Adipocyte (in vitro differentiated cells): ENCODE measurements at regions not wholly inside any gene's neighbourhood (a gene's known extent, or its start where the extent isn't known, plus 50 kb on each side); places are given as distances from the start of the nearest gene placed in this dataset.
"Not testable (repeated sequence)": the region's sequence is repeated elsewhere in the genome, so short reads cannot be mapped to it uniquely, and the experiment has no call there.

Experiments used
- DNase-seq: peaks from one replicate; pipeline ENCODE4 v3.0.0-alpha.2; 2015; ENCODE audit warnings: low read depth
- H3K27me3 ChIP-seq: replicated peaks from 2 replicates; pipeline ENCODE4 v1.7.0; 2013; ENCODE audit warnings: mild to moderate bottlenecking, low read length, moderate library complexity; ENCODE audit not compliant: control insufficient read depth, insufficient read depth
- H3K36me3 ChIP-seq: 2 replicates; pipeline ENCODE4 v1.7.0; 2013; ENCODE audit warnings: low read length, mild to moderate bottlenecking, moderate library complexity; ENCODE audit not compliant: control insufficient read depth, insufficient read depth, severe bottlenecking
- H3K4me1 ChIP-seq: 2 replicates; pipeline ENCODE4 v1.7.0; 2013; ENCODE audit warnings: mild to moderate bottlenecking, low read length, moderate library complexity; ENCODE audit not compliant: control insufficient read depth, insufficient read depth
- H3K4me3 ChIP-seq: 2 replicates; pipeline ENCODE4 v1.7.0; 2013; ENCODE audit warnings: mild to moderate bottlenecking, low read length, moderate library complexity
- H3K9ac ChIP-seq: 2 replicates; pipeline ENCODE4 v1.7.0; 2013; ENCODE audit warnings: mild to moderate bottlenecking, low read length, moderate library complexity
- H3K9me3 ChIP-seq: 2 replicates; pipeline ENCODE4 v1.7.0; 2013; ENCODE audit warnings: mild to moderate bottlenecking, low read length, moderate library complexity; ENCODE audit not compliant: control insufficient read depth

DNA sequence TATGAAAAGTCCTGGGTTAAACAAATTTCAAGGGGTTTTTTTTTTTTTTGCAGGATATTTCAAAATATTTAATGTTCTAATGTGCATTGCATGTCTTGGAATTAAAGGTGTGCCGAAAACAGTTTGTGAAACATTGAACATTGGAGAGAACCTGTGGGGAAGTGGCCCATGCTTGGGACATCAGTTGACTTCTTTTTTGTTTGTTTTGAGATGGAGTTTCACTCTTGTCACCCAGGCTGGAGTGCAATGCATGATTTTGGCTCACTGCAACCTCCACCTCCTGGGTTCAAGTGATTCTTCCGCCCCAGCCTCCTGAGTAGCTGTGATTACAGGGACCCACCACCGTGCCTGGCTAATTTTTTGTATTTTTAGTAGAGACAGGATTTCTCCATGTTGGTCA lies 71.0 kb upstream of the RAPH1 start:
- Histone ChIP-seq H3K9ac (no peak overlapping the region), H3K4me1 (no peaks in the 10 kb centered on the region), H3K9me3 (no peaks in the 10 kb centered on the region), H3K4me3 (no peak overlapping the region), H3K27me3 (no peaks in the 10 kb centered on the region), H3K36me3 (no peaks in the 10 kb centered on the region)
- no peak for DNase-seq

DNA sequence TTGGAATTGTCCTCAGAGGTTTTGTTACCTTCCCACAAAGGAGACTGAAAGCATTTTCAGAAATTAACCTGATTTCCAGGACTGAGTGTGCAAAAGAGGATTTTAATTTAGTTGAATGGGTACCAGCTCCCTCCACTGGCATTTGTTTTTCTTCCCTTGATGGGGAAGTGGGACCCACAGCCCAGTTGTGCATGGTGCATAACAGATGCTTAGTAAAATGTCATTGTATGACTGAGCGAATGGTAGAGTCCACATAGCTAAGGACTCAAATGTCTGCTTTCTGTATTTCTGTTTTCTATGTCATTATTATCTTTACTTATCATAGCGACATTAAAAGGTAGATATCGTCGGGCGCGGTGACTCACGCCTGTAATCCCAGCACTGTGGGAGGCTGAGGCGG lies 75.5 kb upstream of the RAPH1 start:
- Histone ChIP-seq H3K27me3 (no peaks in the 10 kb centered on the region), H3K4me3 (no peak overlapping the region), H3K9ac (no peak overlapping the region), H3K9me3 (no peaks in the 10 kb centered on the region), H3K36me3 (no peaks in the 10 kb centered on the region), H3K4me1 (no peaks in the 10 kb centered on the region)
- no peak for DNase-seq

DNA sequence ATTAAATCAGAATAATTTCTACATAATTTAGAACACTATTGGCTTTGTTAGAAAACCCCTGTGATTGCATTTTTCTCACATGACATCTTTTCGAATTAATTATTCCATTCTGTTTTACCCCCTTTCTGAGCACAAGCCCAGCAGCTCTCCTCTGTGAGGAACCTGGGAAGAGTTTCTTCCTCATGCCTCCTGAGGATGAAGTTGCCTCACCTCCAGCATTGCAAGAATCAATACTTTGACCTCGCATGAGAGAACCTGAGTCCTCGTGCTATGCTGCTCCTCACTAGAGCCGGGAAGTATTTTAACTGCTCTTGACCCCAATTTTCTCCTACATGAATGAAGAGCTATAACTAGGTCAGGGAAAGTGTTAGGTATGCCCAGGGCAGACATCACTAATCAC lies 77.1 kb upstream of the RAPH1 start:
- Histone ChIP-seq H3K4me1 (no peaks in the 10 kb centered on the region), H3K4me3 (no peak overlapping the region), H3K9me3 (no peaks in the 10 kb centered on the region), H3K36me3 (no peaks in the 10 kb centered on the region), H3K27me3 (no peaks in the 10 kb centered on the region), H3K9ac (no peak overlapping the region)
- DNase-seq, result no peak

DNA sequence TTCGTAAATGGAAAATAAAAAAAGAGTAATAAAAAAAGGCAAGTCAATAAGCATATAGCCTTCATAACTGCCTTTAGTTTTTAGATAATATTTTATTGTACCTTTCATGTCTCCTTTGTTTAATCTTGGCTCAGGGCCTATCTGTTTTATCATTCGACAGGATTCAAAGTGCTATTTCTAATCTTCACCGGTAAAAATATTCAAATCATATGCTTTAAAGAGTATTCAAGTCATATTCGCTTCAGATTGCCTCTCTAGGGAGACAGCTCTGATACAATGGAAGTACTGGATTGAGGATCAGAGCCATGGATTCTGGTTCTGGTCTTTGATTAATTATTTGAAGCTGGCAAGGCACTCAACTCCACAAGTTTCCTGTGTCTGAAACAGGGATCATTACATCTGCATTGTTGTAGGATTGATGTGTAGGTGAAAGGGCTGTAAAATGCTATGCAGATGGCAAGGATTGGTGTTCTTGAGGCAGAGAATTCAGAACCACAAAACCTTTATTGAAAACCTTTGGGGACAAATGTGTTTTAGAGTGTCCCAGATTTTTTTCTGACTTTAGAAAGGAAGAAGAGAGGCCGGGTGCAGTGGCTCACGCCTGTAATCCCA lies 84.3 kb upstream of the RAPH1 start:
- Histone ChIP-seq H3K27me3 (no peaks in the 10 kb centered on the region), H3K36me3 (no peaks in the 10 kb centered on the region), H3K9me3 (no peaks in the 10 kb centered on the region), H3K4me3 (no peak overlapping the region), H3K4me1 (peaks cover 14% of the 10 kb centered on the region), H3K9ac (no peak overlapping the region)
- DNase-seq, result no peak

DNA sequence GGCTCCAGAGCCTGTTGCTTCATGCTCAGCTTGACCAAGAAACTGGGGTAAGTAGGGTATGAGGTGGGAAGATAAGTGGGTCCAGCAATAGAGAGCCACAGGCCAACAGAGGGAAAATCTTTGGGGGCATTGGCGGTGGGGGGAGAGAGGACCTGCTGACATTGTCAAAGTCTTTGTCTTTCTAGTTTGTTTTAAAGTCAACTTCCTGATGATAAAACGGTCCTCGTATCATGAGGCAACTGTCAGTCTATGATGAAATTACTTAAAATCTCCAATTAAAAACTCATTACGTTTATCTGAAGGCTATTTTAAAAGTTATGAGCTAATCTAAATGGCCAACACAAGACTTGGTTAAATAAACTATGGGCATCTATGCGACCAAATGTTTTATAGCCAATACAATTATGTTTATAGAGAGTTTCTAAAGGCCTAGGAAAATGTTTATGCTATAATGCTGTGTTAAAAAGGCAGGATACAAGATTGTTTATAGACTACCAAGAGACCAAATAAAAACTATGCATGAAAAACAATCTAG lies 84.4 kb upstream of the CD28 start:
- H3K4me3 ChIP-seq, result no peak overlapping the region
- no peak overlapping the region for H3K9ac ChIP-seq
- peaks cover 30% of the 10 kb centered on the region for H3K4me1 ChIP-seq
- no peaks in the 10 kb centered on the region for H3K27me3 ChIP-seq
- no peak for DNase-seq
- H3K9me3 ChIP-seq, result no peaks in the 10 kb centered on the region
- H3K36me3 ChIP-seq, result no peaks in the 10 kb centered on the region

DNA sequence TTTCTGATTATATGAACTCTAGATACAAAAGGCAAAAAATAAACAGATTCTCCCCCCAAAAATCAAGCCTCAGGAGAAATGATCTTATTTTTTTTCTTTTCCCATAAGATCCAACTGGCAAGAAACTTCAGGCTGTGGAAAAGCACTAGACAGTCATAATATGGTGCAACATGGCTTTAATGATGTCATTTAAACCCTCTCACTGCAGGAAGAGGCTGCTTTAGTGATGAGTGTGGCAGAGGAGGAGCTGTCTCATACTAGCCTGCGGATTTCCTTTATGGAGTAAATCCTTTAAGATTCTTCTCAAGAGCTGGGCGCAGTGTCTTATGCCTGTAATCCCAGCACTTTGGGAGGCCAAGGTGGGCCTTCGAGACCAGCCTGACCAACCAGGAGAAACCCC lies 83.3 kb upstream of the CD28 start:
- Histone ChIP-seq H3K9me3 (no peaks in the 10 kb centered on the region), H3K36me3 (no peaks in the 10 kb centered on the region), H3K4me1 (peaks cover 41% of the 10 kb centered on the region), H3K27me3 (no peaks in the 10 kb centered on the region), H3K4me3 (no peak overlapping the region), H3K9ac (peak overlapping the region; percentile 34)
- DNase-seq, result peak; percentile 91

DNA sequence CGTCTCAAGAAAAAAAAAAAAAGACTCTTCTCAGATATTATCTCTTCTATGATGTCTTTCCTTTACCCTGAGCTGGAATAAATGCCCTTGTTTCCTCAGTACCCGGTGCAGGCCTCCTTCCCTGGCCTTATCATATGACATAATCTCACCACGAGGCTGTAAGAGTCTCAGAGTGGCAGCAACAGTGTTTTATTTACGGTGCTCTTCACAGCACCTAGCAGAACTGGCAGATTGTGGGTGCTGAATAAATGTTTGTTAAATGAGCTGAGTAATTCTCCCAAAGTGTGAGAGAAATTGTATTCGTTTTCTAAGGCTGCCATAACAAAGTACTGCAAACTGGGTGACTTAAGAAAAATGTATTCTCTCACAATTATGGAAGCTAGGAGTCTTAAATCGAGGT lies 82.8 kb upstream of the CD28 start:
- Histone ChIP-seq H3K4me3 (no peak overlapping the region), H3K36me3 (no peaks in the 10 kb centered on the region), H3K4me1 (peaks cover 44% of the 10 kb centered on the region), H3K27me3 (no peaks in the 10 kb centered on the region), H3K9me3 (no peaks in the 10 kb centered on the region), H3K9ac (peak overlapping the region; percentile 34)
- DNase-seq, result no peak

DNA sequence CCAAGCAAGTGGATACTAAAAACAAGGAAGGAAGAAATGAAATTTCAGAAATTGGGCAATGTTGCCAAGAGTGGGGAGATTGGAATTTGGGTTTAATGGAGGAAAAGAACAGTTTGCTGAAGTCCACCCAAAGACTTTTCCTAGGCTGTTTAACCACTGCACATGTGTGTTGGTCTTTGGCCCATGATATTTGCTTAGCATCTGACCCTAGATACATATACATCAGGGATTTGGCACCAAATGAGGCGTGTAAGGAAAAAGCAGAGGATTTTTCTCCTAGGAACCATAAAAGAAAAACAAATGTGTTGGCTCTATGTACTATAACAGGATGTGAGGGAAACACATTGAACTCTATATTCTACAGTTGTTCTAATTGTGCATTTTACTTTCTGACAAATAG lies 80.7 kb upstream of the CD28 start:
- peaks cover 46% of the 10 kb centered on the region for H3K4me1 ChIP-seq
- no peak overlapping the region for H3K4me3 ChIP-seq
- peak; percentile 41 for DNase-seq
- H3K27me3 ChIP-seq, result no peaks in the 10 kb centered on the region
- H3K9ac ChIP-seq, result no peak overlapping the region
- H3K9me3 ChIP-seq, result no peaks in the 10 kb centered on the region
- no peaks in the 10 kb centered on the region for H3K36me3 ChIP-seq

DNA sequence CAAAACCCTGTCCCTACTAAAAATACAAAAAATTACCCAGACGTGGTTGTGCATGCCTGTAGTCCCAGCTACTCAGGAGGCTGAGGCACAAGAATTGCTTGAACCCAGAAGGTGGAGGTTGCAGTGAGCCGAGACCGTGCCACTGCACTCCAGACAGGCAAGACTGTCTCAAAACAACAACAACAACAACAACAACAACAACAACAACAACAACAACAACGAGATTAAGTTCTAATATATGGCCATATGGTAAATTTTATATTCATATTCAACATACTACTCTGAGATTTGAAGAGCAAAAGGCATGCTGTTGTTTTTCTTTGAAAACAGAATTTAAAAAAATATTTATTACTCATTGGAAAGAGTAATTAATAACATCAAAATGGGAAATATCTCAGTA lies 80.2 kb upstream of the CD28 start:
- H3K9me3 ChIP-seq, DNase-seq, H3K36me3 ChIP-seq, H3K27me3 ChIP-seq: not testable (repeated sequence)
- H3K4me1 ChIP-seq, result peaks cover 52% of the 10 kb centered on the region
- peak overlapping the region; percentile 27 for H3K9ac ChIP-seq
- peak overlapping the region; percentile 47 for H3K4me3 ChIP-seq

DNA sequence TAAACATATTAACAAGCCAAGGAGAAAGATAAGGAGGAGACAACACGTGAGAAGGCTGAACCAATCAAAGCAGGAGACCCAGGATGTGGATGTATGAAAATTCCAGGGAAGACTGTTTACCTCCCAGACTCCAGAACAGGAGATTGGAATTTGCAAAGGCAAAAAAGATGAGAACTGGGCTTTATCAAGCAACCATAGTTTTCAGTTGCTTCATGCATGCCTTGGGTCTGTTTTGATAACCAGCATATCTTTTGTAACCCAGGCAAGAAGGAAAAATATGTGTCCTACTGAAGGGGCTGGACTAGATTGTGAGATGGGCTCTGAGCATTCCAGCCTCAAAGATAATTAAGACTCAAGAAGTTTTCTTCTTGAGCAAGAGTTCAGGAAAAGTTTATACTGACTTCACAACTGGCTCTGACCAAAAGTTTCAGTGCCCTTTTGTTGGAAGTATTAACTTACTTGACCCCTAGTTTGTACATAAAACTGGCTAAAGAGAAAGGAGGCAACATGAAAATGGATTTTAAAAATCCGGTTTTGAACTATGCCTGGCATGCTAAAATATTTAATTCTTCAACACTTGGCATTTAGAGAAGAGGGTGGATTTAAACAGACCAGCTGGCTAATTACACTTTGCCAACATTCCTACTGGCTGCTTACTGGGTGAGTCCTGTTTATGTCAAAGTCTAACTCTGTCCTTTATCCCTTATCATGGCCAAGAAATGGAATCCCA lies 79.3 kb upstream of the CD28 start:
- Histone ChIP-seq H3K9ac (peak overlapping the region; percentile 27), H3K36me3 (no peaks in the 10 kb centered on the region), H3K27me3 (no peaks in the 10 kb centered on the region), H3K4me1 (peaks cover 57% of the 10 kb centered on the region), H3K4me3 (peak overlapping the region; percentile 47), H3K9me3 (no peaks in the 10 kb centered on the region)
- DNase-seq, result peak; percentile 90

DNA sequence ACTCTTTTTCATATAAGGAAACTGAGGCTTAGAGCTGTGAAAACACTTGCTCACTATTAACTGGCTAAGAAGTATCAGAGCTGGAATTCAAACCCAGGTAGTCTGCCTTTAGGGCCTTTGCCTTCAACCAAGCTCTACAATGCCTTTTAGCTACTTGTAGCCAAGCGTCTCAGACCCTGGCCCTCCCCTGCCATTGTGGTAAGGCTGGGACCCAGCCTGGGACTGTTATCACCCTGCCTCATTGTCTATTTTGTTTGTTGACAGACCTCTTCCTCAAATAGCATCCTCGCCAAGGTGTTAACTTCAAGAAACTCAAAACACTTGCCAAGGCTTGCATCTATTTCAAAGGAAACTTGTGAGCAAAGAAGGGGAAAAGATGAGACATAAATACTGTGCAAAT lies 76.7 kb upstream of the CD28 start:
- H3K4me1 ChIP-seq, result peaks cover 43% of the 10 kb centered on the region
- DNase-seq, result no peak
- H3K27me3 ChIP-seq, result no peaks in the 10 kb centered on the region
- no peak overlapping the region for H3K9ac ChIP-seq
- no peaks in the 10 kb centered on the region for H3K9me3 ChIP-seq
- no peaks in the 10 kb centered on the region for H3K36me3 ChIP-seq
- no peak overlapping the region for H3K4me3 ChIP-seq
